ENCODE measurements at regions not wholly inside any gene's neighbourhood (a gene's known extent, or its start where the extent isn't known, plus 50 kb on each side); places are given as distances from the start of the nearest gene placed in this dataset.

- intact Hi-C loops (cut with micrococcal nuclease; ENCODE audit: unreplicated experiment) (no loop called here), in situ Hi-C loops (cut with MboI) (no loop called here)
- Histone ChIP-seq H3K36me3 (ENCODE audit: control insufficient read depth in 2 of 2, insufficient read depth in 2 of 2, low read length in 1 of 2) (no peaks in the 10 kb centered on the region), H3K4me2 (ENCODE audit: control insufficient read depth, insufficient read depth) (no peak overlapping the region), H2AFZ (ENCODE audit: control insufficient read depth, low read depth, low read length) (no peak overlapping the region), H3K27me3 (replicated peaks in 1 of 2; ENCODE audit: control insufficient read depth in 2 of 2, insufficient read depth in 2 of 2, low read length in 1 of 2) (no peaks in the 10 kb centered on the region), H3K9ac (ENCODE audit: control insufficient read depth, insufficient read depth, low read length) (no peak overlapping the region), H3K27ac (ENCODE audit: control insufficient read depth, insufficient read depth) (no peak overlapping the region), H3K9me3 (replicated peaks; ENCODE audit: control insufficient read depth, insufficient read depth, low read length) (no peaks in the 10 kb centered on the region; the same call in 2 of the 3 replicates), H4K20me1 (ENCODE audit: control insufficient read depth, insufficient read depth) (no peaks in the 10 kb centered on the region), H3K79me2 (ENCODE audit: control insufficient read depth, insufficient read depth, low read length) (no peaks in the 10 kb centered on the region), H3K4me3 (no peak overlapping the region), H3K4me1 (ENCODE audit: control insufficient read depth, insufficient read depth, low read length) (no peaks in the 10 kb centered on the region)
- TF ChIP-seq IRF3 (IDR thresholded peaks at IDR 0.05) = no peak
- no peak for TF ChIP-seq MTA3 (IDR thresholded peaks at IDR 0.05; ENCODE audit: borderline replicate concordance, low read length)
- no peak for TF ChIP-seq SMAD5 (IDR thresholded peaks at IDR 0.05; ENCODE audit: low read depth)
- no peak for TF ChIP-seq CEBPZ (IDR thresholded peaks at IDR 0.05; ENCODE audit: low read depth, low read length)
- no peak for TF ChIP-seq ZBTB11 (CRISPR knock-in tag; IDR thresholded peaks at IDR 0.05)
- no peak for TF ChIP-seq EZH2 (IDR thresholded peaks at IDR 0.05; ENCODE audit: borderline replicate concordance, control insufficient read depth, low read depth, low read length)
- no peak for TF ChIP-seq HDGF (IDR thresholded peaks at IDR 0.05)
- TF ChIP-seq POU2F2 (IDR thresholded peaks at IDR 0.05; ENCODE audit: borderline replicate concordance, low read depth, low read length) = no peak
- no peak for TF ChIP-seq PBX3 (IDR thresholded peaks at IDR 0.05; ENCODE audit: insufficient replicate concordance, low read depth, low read length)
- no peak for TF ChIP-seq MEF2A (IDR thresholded peaks at IDR 0.05; ENCODE audit: insufficient read depth, low read depth, low read length)
- TF ChIP-seq SMAD1 (IDR thresholded peaks at IDR 0.05; ENCODE audit: low read depth, partially characterized antibody) = no peak
- TF ChIP-seq SP1 (IDR thresholded peaks at IDR 0.05; ENCODE audit: low read depth, low read length) = no peak
- ChIA-PET SMC1A (ENCODE audit: uncharacterized antibody, unreplicated experiment) (no interaction called here), POLR2A (no interaction called here), RAD21 (ENCODE audit: unreplicated experiment) (no interaction called here), CTCF (interaction anchor here (0.6 kb wide), 1 partner anchor 35 kb away, joined by 3 read pairs; no protein-coding TSS in a partner anchor)
- BruUV-seq (replicated peaks) = no TSS peak
- DNase-seq (ENCODE audit: low read depth, low spot score) (no peak), FAIRE-seq (no peak), ATAC-seq (no peak)
Observed at GRCh38 chr10:36175954-36176353, 533.9 kb upstream of the FZD8 start.
